ENCODE measurements at regions not wholly inside any gene's neighbourhood (a gene's known extent, or its start where the extent isn't known, plus 50 kb on each side); places are given as distances from the start of the nearest gene placed in this dataset.
A peak's percentile ranks its signal among the peaks of the same experiment; 100 is the strongest.
"Not testable (repeated sequence)": the region's sequence is repeated elsewhere in the genome, so short reads cannot be mapped to it uniquely, and the experiment has no call there.

- DNase-seq: peak; percentile 31 to 62
Observed at GRCh38 chr21:32940079-32941014, 85.4 kb upstream of the OLIG2 start.

GRCh38 chr21:32941263-32941662, 84.5 kb upstream of the OLIG2 start:
- no peak for DNase-seq

DNA sequence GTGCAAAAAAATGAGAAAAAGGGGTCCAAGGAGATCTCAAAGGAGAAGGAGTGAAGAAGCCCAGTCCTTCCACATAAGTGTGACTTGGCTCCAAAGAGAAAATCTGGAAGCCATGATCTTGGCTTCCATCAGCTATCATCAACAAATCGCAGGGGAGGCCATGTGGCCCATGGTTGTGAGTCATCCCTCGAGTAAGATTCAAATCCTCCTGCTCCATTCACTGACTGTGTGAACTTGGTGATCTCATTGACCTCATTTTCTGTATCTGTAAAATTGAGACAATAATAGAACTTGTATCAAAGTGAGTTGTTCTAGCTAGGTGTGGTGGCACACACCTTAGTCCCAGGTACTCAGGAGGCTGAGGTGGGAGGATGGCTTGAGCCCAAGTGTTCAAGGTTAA, 79.1 kb upstream of the OLIG2 start:
- no peak for DNase-seq

DNA sequence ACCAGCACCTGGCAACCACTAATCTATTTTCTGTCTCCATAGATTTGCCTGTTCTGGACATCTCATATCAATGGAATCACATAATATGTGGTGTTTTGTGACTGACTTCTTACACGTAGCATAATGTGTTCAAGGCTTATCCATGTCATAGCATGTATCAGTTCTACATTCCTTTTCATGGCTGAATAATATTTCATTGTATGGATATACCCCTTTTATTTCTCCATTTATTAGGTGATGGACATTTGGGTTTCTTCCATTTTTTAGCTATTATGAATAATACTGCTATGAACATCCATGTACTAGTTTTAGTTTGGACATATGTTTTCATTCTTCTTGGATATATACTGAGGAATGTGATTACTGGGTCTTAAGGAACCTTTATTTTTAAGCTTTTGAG, 78.0 kb upstream of the OLIG2 start:
- DNase-seq: no peak

DNA sequence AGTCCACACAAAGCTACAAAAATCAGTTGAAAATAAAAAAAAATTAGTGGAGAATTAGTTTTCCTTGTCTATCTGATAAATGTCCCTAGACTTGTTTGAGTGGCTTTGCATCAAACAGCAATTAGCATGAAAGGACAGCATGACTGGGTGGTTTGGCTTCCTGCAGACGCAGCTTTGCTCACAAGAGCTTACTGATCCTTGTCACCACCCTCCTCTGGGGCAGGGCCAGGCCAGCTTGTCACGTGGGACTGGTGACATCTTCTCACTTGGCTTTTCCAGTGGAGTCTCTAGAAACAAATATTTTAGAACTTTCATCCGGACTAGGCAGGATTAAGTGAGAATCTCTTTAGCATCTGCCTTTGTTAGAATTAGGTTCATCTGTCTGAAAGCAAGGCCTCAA, 76.0 kb upstream of the OLIG2 start:
- no peak for DNase-seq

GRCh38 chr21:32951041-32951440, 74.7 kb upstream of the OLIG2 start:
- DNase-seq: no peak

- DNase-seq: no peak
Observed at GRCh38 chr21:32954353-32954752, 71.4 kb upstream of the OLIG2 start.

- no peak for DNase-seq
Observed at GRCh38 chr21:32955311-32956060, 70.2 kb upstream of the OLIG2 start.

DNA sequence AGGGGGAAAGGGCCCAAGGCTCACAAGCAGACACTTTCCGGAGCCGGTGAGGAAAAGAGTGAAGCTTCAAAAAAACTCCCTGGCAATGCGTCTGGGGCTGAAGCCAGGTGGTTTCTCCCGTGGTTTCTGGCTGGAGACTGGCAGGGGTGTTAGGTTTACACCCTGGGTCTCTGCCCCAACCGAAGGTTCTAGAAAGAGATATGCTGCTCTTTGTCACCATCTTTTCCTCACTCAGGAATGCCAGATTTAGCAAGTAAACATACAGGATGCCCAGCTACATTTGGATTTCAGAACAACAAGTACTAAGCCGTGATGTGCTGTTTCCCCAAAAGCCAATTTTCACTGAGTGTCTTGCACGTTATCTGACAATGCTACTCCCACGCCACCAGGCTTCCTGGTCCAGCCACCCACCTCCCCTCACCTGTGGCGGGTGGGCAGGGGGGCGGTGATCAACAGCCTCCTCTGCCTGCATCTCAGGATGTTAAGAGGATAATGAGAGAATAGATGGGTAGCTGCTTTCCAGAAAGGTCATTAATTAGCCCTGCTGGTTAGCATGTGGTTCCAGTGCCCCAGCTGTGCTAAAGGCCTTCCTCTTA, 69.6 kb upstream of the OLIG2 start:
- DNase-seq: no peak

- no peak for DNase-seq
Observed at GRCh38 chr21:32957545-32957944, 68.2 kb upstream of the OLIG2 start.

DNA sequence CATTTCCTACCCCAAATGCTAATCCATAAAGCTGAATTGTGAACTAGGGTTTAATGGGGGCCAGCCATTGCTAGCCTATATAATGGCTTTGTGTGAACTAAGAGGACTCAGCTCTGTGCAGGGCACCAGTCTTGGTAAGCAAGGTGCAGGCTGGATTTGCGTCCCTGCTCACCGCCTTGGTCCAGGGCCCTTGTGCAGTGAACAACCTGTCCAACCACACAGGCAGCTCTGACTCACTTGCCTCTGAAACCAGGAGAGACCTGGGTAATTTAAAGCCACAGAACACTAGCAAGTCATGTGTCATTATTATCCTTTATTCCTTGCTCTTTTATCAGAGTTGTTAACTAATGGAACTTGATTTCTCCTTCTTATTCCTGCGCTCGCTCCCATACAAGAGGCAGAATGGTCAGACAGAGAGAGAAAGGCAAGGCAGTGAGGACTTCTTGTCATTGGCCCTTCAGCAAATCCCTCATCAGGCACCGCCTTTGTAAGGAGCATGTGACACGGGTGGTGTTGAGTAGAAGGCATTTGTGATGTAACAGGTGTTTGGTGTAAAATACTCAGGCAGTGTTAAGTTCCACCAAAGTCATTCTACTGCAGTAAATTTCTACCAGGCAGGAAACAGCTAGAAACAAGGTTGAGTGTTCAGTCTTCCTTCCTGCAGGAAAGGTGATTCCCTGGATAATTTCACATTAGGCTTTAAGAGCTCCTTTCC, 67.3 kb upstream of the OLIG2 start:
- no peak for DNase-seq

DNA sequence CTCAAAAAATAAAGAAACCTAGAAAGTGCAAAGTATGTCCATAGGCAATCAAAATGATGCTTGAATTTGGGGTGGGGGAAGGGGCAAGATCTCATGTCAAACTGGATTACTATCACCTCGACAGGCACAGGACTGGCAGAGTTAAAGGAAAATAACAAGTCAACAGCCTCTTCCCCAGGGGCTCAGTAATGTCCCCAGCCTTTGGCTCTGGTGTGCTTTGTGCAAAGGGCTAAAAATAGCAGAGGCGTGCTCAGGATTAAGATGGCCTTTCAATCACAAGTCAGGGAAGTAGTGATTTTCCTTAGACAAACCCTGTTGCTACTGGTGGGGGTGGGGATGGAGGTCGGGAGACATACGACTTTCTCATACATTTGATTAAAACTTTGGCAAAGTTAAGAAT, 63.5 kb upstream of the OLIG2 start:
- DNase-seq: no peak

DNA sequence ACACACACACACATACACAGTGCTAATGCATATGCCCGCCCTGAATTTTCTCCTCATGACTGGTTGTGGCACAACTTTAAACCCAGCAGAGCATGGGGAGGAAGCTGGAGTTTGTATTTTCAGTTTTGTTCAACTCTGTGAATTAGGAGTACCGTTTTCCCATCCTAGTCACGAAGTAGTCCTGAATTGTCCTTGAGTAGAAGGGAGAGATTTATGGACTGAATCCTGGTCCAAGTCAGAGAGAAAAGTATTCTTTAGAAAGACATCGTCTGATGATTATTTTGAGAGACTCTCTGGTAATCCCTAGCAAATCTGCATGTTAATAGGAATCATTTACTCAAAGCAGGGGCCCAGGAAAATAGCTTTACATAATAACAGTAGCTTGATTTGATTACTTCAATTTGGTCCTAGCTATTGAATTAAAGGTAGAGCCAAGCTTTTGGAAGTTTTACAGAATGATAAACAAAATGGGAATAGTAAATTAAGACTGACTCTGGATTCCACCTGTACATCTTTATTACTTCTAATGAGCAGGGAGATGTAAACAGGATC, 60.5 kb upstream of the OLIG2 start:
- DNase-seq: no peak

DNA sequence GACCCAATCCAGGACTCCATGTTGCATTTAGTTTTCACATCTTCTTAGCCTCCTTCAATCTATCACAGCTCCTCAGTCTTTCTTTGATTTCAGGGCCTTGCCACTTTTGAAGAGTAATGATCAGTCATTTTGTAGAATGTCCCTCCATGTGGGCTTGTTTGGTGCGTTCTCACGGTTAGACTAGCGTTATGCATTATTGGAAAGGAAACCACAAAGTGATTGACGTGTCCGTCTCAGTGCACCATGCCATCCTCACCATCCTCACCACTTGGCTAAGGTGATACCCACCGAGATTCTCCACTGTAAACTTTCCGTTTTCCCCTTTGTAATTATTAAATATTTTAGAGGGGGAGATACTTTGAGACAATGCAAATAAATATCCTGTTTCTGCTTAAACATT, 59.6 kb upstream of the OLIG2 start:
- peak in 1 of 2 donors; percentile 8 for DNase-seq

- not testable (repeated sequence) for DNase-seq
Observed at GRCh38 chr21:32968103-32968502, 57.6 kb upstream of the OLIG2 start.

- DNase-seq: no peak
Observed at GRCh38 chr21:32974653-32975052, 51.1 kb upstream of the OLIG2 start.

GRCh38 chr21:32975811-32976431, 49.8 kb upstream of the OLIG2 start:
- no peak for DNase-seq

Data from CD4-positive, alpha-beta T cell treated with Interferon alpha-2 for 1 hour (primary cell).